Hepatocyte (in vitro differentiated cells): ENCODE measurements at regions not wholly inside any gene's neighbourhood (a gene's known extent, or its start where the extent isn't known, plus 50 kb on each side); places are given as distances from the start of the nearest gene placed in this dataset.
"Not testable (repeated sequence)": the region's sequence is repeated elsewhere in the genome, so short reads cannot be mapped to it uniquely, and the experiment has no call there.

Experiments
- DNase-seq: peaks from one replicate; pipeline ENCODE4 v3.0.0-alpha.2; 2016; ENCODE audit warnings: low spot score
- H2AFZ ChIP-seq: fragments of 200-600 bp; sonication (generic); 2 replicates; pipeline ENCODE4 v1.6.0; 2016; ENCODE audit warnings: antibody characterized with exemption, mild to moderate bottlenecking
- H3K27ac ChIP-seq: fragments of 200-600 bp; sonication (generic); 2 replicates; pipeline ENCODE4 v1.5.1; 2016; ENCODE audit warnings: mild to moderate bottlenecking
- H3K27me3 ChIP-seq: fragments of 200-600 bp; sonication (generic); 2 replicates; pipeline ENCODE4 v1.6.1; 2016
- H3K36me3 ChIP-seq: fragments of 200-600 bp; sonication (generic); replicated peaks from 2 replicates; pipeline ENCODE4 v1.5.1; 2016; ENCODE audit warnings: low read depth; ENCODE audit not compliant: insufficient read depth
- H3K4me1 ChIP-seq: fragments of 200-600 bp; sonication (generic); 2 replicates; pipeline ENCODE4 v1.5.1; 2016; ENCODE audit warnings: mild to moderate bottlenecking, moderate library complexity; ENCODE audit not compliant: insufficient read depth
- H3K4me2 ChIP-seq: fragments of 200-600 bp; sonication (generic); 2 replicates; pipeline ENCODE4 v1.6.0; 2016
- H3K4me3 ChIP-seq: fragments of 200-600 bp; sonication (generic); 2 replicates; pipeline ENCODE4 v1.5.1; 2016; ENCODE audit warnings: mild to moderate bottlenecking
- H3K79me2 ChIP-seq: fragments of 200-600 bp; sonication (generic); 2 replicates; pipeline ENCODE4 v1.6.0; 2017; ENCODE audit warnings: mild to moderate bottlenecking
- H3K9me2 ChIP-seq: fragments of 200-600 bp; sonication (generic); replicated peaks from 2 replicates; pipeline ENCODE4 v1.6.0; 2017; ENCODE audit warnings: mild to moderate bottlenecking; ENCODE audit not compliant: insufficient read depth
- H3K9me3 ChIP-seq: fragments of 200-600 bp; sonication (generic); 2 replicates; pipeline ENCODE4 v1.5.1; 2016; ENCODE audit warnings: low read depth, mild to moderate bottlenecking
- H4K20me1 ChIP-seq: fragments of 200-600 bp; sonication (generic); 2 replicates; pipeline ENCODE4 v1.6.0; 2016; ENCODE audit warnings: mild to moderate bottlenecking; ENCODE audit not compliant: insufficient read depth, poor library complexity, severe bottlenecking
- EZH2 ChIP-seq: fragments of 200-600 bp; sonication (generic); IDR thresholded peaks from 2 replicates; pipeline ENCODE4 v1.6.1; 2016; ENCODE audit warnings: antibody characterized with exemption, mild to moderate bottlenecking, borderline replicate concordance
- EZH2phosphoT487 ChIP-seq: fragments of 200-600 bp; sonication (generic); IDR thresholded peaks from one replicate; pipeline ENCODE4 v1.6.1; 2018; ENCODE audit warnings: antibody characterized with exemption, mild to moderate bottlenecking, low read depth, moderate library complexity; ENCODE audit not compliant: unreplicated experiment, severe bottlenecking
- WGBS: methylation state at CpG from one replicate; pipeline ENCODE4 v1.1.6; 2016; ENCODE audit warnings: low lambda C conversion rate; ENCODE audit errors: missing lambda C conversion rate; 5-methylcytosine and 5-hydroxymethylcytosine counted together
- TF ChIP-seq, protein P1 (sequence below): fragments of 200-600 bp; sonication (generic); IDR thresholded peaks from 2 replicates; pipeline ENCODE4 v1.5.1; 2016; ENCODE audit warnings: antibody characterized with exemption, mild to moderate bottlenecking; ENCODE audit not compliant: poor library complexity

DNA sequence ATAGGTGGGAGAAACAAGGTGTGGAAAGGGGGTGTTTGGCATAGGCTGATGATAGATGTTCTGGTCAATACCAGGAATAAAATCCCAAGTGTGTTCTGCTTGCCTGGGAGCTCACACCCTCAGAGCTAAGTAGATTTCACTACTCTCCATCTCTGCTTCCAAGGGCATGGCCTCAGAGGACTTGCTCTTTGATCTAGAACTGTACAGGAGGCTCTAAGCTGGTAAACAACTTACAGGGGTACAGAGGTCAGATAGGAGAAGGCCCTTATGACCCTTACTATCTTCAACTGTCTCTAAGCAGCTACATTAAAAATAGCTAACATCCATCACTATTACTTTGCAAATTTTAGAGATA, 221.5 kb upstream of the KLF14 start:
- Histone ChIP-seq H3K4me3 (no peak overlapping the region), H4K20me1 (no peaks in the 10 kb centered on the region), H2AFZ (no peak overlapping the region), H3K9me2 (no peaks in the 10 kb centered on the region), H3K27me3 (no peaks in the 10 kb centered on the region), H3K4me2 (no peak overlapping the region), H3K27ac (no peak overlapping the region), H3K4me1 (no peaks in the 10 kb centered on the region), H3K9me3 (no peaks in the 10 kb centered on the region), H3K36me3 (no peaks in the 10 kb centered on the region), H3K79me2 (no peaks in the 10 kb centered on the region)
- DNase-seq = no peak
- TF ChIP-seq, protein P1, sequence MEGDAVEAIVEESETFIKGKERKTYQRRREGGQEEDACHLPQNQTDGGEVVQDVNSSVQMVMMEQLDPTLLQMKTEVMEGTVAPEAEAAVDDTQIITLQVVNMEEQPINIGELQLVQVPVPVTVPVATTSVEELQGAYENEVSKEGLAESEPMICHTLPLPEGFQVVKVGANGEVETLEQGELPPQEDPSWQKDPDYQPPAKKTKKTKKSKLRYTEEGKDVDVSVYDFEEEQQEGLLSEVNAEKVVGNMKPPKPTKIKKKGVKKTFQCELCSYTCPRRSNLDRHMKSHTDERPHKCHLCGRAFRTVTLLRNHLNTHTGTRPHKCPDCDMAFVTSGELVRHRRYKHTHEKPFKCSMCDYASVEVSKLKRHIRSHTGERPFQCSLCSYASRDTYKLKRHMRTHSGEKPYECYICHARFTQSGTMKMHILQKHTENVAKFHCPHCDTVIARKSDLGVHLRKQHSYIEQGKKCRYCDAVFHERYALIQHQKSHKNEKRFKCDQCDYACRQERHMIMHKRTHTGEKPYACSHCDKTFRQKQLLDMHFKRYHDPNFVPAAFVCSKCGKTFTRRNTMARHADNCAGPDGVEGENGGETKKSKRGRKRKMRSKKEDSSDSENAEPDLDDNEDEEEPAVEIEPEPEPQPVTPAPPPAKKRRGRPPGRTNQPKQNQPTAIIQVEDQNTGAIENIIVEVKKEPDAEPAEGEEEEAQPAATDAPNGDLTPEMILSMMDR = no peak
- TF ChIP-seq EZH2 (no peak), EZH2phosphoT487 (no peak)

DNA sequence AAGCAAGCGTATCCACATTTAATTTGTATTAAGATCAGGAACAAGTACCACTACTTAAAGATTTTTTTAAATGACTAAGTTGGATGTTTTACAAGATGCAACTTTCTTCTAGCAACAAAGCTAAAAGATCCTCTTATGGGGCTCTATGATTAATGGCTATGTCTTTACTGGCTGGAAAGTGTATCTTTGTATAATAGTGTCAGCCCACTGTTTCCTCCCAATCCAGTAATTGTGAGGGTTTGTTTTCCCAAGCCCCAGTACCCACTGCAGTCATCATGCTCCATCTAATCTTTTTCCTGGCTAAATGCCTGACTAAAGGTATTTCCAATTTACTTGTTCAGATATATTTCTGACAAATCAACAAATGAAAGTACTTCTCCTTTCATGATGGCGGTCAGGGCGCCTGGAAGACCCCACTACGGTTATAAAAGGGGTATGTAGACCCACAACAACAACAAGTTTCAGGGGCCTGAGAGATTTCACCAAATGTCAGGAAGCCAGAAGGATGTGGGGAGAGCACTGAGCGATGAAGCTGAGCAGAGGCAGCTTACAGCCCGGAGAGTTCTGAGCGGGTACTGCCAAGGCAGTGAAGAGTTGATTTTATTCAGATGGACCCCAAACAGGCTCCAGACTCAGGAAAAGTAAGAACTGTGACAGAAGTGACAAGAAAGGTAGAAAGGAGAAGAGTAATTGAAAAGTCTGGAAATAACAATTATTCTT, 222.6 kb upstream of the KLF14 start:
- H3K4me3 ChIP-seq = no peak overlapping the region
- TF ChIP-seq EZH2phosphoT487 = no peak
- TF ChIP-seq, protein P1 = no peak
- TF ChIP-seq EZH2 = no peak
- H3K4me2 ChIP-seq = no peak overlapping the region
- WGBS = 78% methylated on average over 7 of the region's 7 CpGs
- H3K9me3 ChIP-seq = no peaks in the 10 kb centered on the region
- no peaks in the 10 kb centered on the region for H4K20me1 ChIP-seq
- H3K27ac ChIP-seq = no peak overlapping the region
- no peaks in the 10 kb centered on the region for H3K79me2 ChIP-seq
- no peak for DNase-seq
- no peak overlapping the region for H2AFZ ChIP-seq
- no peaks in the 10 kb centered on the region for H3K4me1 ChIP-seq
- H3K36me3 ChIP-seq = no peaks in the 10 kb centered on the region
- H3K27me3 ChIP-seq = no peaks in the 10 kb centered on the region
- H3K9me2 ChIP-seq = no peaks in the 10 kb centered on the region

DNA sequence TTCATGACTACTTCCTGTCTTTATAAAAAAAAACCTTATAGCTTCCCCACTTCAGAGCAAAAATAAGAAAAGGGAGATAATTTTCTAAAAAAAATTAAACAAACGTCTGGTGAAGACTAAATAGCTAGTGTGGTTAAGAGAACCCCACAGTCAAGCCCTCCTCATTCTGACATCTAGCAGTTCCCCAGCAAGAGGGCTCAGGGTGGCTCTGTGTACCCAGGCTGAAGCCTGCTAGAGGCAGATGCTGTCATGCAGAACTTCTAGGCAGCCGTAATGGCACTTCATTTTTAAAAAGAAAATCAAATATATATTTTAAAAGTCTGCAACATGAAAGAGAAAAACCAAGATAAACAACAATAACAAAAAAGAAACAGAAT, 223.1 kb upstream of the KLF14 start:
- H3K4me1 ChIP-seq = no peaks in the 10 kb centered on the region
- no peaks in the 10 kb centered on the region for H4K20me1 ChIP-seq
- H3K27ac ChIP-seq = no peak overlapping the region
- no peaks in the 10 kb centered on the region for H3K36me3 ChIP-seq
- H3K4me2 ChIP-seq = no peak overlapping the region
- no peaks in the 10 kb centered on the region for H3K79me2 ChIP-seq
- no peaks in the 10 kb centered on the region for H3K9me2 ChIP-seq
- DNase-seq = no peak
- TF ChIP-seq, protein P1 = no peak
- no peak for TF ChIP-seq EZH2
- no peak overlapping the region for H2AFZ ChIP-seq
- H3K27me3 ChIP-seq = no peaks in the 10 kb centered on the region
- WGBS = 77% methylated on average over 2 of the region's 2 CpGs
- H3K4me3 ChIP-seq = no peak overlapping the region
- no peaks in the 10 kb centered on the region for H3K9me3 ChIP-seq

DNA sequence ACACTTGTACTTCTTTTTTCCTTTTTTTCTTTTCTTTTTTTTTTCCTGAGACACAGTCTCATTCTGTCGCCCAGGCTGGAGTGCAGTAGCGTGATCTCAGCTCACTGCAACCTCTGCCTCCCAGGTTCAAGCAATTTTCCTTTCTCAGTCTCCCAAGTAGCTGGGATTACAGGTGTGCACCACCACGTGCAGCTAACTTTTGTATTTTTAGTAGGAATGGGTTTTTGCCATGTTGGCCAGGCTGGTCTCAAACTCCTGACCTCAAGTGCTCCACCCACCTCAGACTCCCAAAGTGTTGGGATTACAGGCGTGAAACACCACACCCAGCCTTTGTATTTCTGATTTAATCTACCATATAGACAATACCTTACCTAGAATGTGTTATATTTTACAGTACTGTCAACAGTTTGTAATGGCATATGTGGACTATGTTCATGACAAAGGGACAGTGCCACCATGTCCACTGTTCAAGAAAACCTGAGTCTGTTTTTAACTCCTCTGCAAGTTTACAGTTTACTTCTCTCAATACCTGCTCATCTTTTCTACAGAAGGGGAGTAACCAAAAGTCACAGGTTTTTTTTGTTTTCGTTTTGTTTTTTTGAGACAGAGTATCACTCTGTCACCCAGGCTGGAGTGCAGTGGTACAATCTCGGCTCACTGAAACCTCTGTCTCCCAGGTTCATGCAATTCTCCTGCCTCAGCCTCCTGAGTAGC, 223.9 kb upstream of the KLF14 start:
- WGBS = over 99% methylated on average over 6 of the region's 6 CpGs
- not testable (repeated sequence) for H3K4me2 ChIP-seq, H3K27ac ChIP-seq, H3K4me3 ChIP-seq, H2AFZ ChIP-seq, H3K36me3 ChIP-seq, H3K4me1 ChIP-seq, H3K27me3 ChIP-seq, H3K9me2 ChIP-seq, H4K20me1 ChIP-seq, H3K9me3 ChIP-seq, H3K79me2 ChIP-seq, DNase-seq
